HEK293 (cell line): ENCODE measurements at regions not wholly inside any gene's neighbourhood (a gene's known extent, or its start where the extent isn't known, plus 50 kb on each side); places are given as distances from the start of the nearest gene placed in this dataset.
A peak's percentile ranks its signal among the peaks of the same experiment; 100 is the strongest.

Source experiments
- CTCF ChIA-PET: fragments of 350-600 bp; formaldehyde crosslinking; extraction: SDS; loops from one replicate; lab custom pipeline; 2021; ENCODE audit warnings: antibody characterized with exemption; lab: Yijun Ruan, JAX
- POLR2A ChIA-PET: fragments of 300-600 bp; formaldehyde crosslinking; extraction: SDS; loops from one replicate; lab custom pipeline; 2020; ENCODE audit warnings: antibody characterized with exemption, inconsistent platforms; lab: Yijun Ruan, JAX
- H3K27ac ChIP-seq: fragments of 200-500 bp; sonication (Bioruptor generic); 2 replicates; pipeline ENCODE4 v1.5.1; 2014; ENCODE audit warnings: low read depth, low read length, control low read depth, inconsistent platforms; ENCODE audit errors: extremely low read depth
- H3K36me3 ChIP-seq, 2 experiments: fragments of 200-500 bp in 1 of 2; sonication (Bioruptor generic) in 1 of 2; 1 replicate in 1 of 2; 2 replicates in 1 of 2; pipeline ENCODE4 v1.5.1; 2014 to 2017; ENCODE audit warnings: inconsistent platforms in 2 of 2, low read length in 2 of 2; ENCODE audit not compliant: control insufficient read depth in 2 of 2, insufficient read depth in 1 of 2
- H3K4me1 ChIP-seq: fragments of 200-500 bp; sonication (Bioruptor generic); 2 replicates; pipeline ENCODE4 v1.5.1; 2014; ENCODE audit warnings: mild to moderate bottlenecking, low read length, inconsistent platforms; ENCODE audit not compliant: control insufficient read depth, insufficient read depth
- H3K4me3 ChIP-seq: 2 replicates; pipeline ENCODE4 v1.5.1; 2011; ENCODE audit warnings: low read depth, mild to moderate bottlenecking, control low read depth, low read length, moderate library complexity
- H3K9me3 ChIP-seq: fragments of 200-500 bp; sonication (Bioruptor generic); 2 replicates; pipeline ENCODE4 v1.5.1; 2014; ENCODE audit warnings: low read depth, low read length, inconsistent platforms; ENCODE audit not compliant: control insufficient read depth, insufficient read depth
- CTCF ChIP-seq: fragments of 450-650 bp; formaldehyde crosslinking; IDR thresholded peaks from 2 replicates; pipeline ENCODE4 v1.5.1; 2016; ENCODE audit warnings: missing biosample characterization, missing genetic modification characterization
- HIC1 ChIP-seq: fragments of 450-650 bp; formaldehyde crosslinking; IDR thresholded peaks from 2 replicates; pipeline ENCODE4 v1.5.1; 2016; ENCODE audit warnings: missing biosample characterization, missing genetic modification characterization
- ZFHX2 ChIP-seq: fragments of 450-650 bp; formaldehyde crosslinking; conservative IDR thresholded peaks from 2 replicates; pipeline ENCODE4 v1.5.1; 2016; ENCODE audit warnings: missing biosample characterization, missing genetic modification characterization
- ZNF2 ChIP-seq: fragments of 450-650 bp; formaldehyde crosslinking; IDR thresholded peaks from 2 replicates; pipeline ENCODE4 v1.5.1; 2016; ENCODE audit warnings: missing biosample characterization, missing genetic modification characterization
- ZNF221 ChIP-seq: fragments of 450-650 bp; formaldehyde crosslinking; IDR thresholded peaks from 2 replicates; pipeline ENCODE4 v1.5.1; 2017; ENCODE audit warnings: missing biosample characterization, missing genetic modification characterization, borderline replicate concordance
- ZNF280C ChIP-seq: fragments of 450-650 bp; formaldehyde crosslinking; IDR thresholded peaks from 2 replicates; pipeline ENCODE4 v1.5.1; 2016; ENCODE audit warnings: missing biosample characterization, missing genetic modification characterization
- ZNF324 ChIP-seq: fragments of 450-650 bp; formaldehyde crosslinking; IDR thresholded peaks from 2 replicates; pipeline ENCODE4 v1.5.1; 2016; ENCODE audit warnings: missing biosample characterization, missing genetic modification characterization
- ZNF362 ChIP-seq: fragments of 450-650 bp; formaldehyde crosslinking; IDR thresholded peaks from 2 replicates; pipeline ENCODE4 v1.5.1; 2016; ENCODE audit warnings: missing biosample characterization, missing genetic modification characterization
- ZNF391 ChIP-seq: fragments of 450-650 bp; formaldehyde crosslinking; IDR thresholded peaks from 2 replicates; pipeline ENCODE4 v1.5.1; 2016; ENCODE audit warnings: low read depth, missing biosample characterization, missing genetic modification characterization, borderline replicate concordance
- ZNF398 ChIP-seq: fragments of 450-650 bp; formaldehyde crosslinking; IDR thresholded peaks from 2 replicates; pipeline ENCODE4 v1.5.1; 2017; ENCODE audit warnings: missing biosample characterization, missing genetic modification characterization
- ZNF416 ChIP-seq: fragments of 450-650 bp; formaldehyde crosslinking; IDR thresholded peaks from 2 replicates; pipeline ENCODE4 v1.5.1; 2016; ENCODE audit warnings: missing biosample characterization, missing genetic modification characterization
- ZNF600 ChIP-seq: fragments of 450-650 bp; formaldehyde crosslinking; IDR thresholded peaks from 2 replicates; pipeline ENCODE4 v1.5.1; 2016; ENCODE audit warnings: missing biosample characterization, missing genetic modification characterization
- ZNF621 ChIP-seq: fragments of 450-650 bp; formaldehyde crosslinking; IDR thresholded peaks from 2 replicates; pipeline ENCODE4 v1.5.1; 2017; ENCODE audit warnings: missing biosample characterization, missing genetic modification characterization
- ZNF623 ChIP-seq: fragments of 450-650 bp; formaldehyde crosslinking; IDR thresholded peaks from 2 replicates; pipeline ENCODE4 v1.5.1; 2016; ENCODE audit warnings: missing biosample characterization, missing genetic modification characterization
- ZNF701 ChIP-seq: fragments of 450-650 bp; formaldehyde crosslinking; IDR thresholded peaks from 2 replicates; pipeline ENCODE4 v1.5.1; 2016; ENCODE audit warnings: missing biosample characterization, missing genetic modification characterization
- ZNF776 ChIP-seq: fragments of 450-650 bp; formaldehyde crosslinking; IDR thresholded peaks from 2 replicates; pipeline ENCODE4 v1.5.0; 2017; ENCODE audit warnings: missing biosample characterization, missing genetic modification characterization, borderline replicate concordance
- ZNF843 ChIP-seq: fragments of 450-650 bp; formaldehyde crosslinking; IDR thresholded peaks from 2 replicates; pipeline ENCODE4 v1.5.1; 2016; ENCODE audit warnings: missing biosample characterization, missing genetic modification characterization
- ZSCAN18 ChIP-seq: fragments of 450-650 bp; formaldehyde crosslinking; IDR thresholded peaks from 2 replicates; pipeline ENCODE4 v1.5.1; 2016; ENCODE audit warnings: missing biosample characterization, missing genetic modification characterization

GRCh38 chr5:10867389-10868303, 106.6 kb upstream of the DAP start:
- H3K4me1 ChIP-seq: no peaks in the 10 kb centered on the region
- H3K9me3 ChIP-seq: no peaks in the 10 kb centered on the region
- POLR2A ChIA-PET: no interaction called here

GRCh38 chr5:10866913-10867312, 105.9 kb upstream of the DAP start:
- H3K4me3 ChIP-seq: no peak overlapping the region
- H3K36me3 ChIP-seq: no peaks in the 10 kb centered on the region
- no peaks in the 10 kb centered on the region for H3K9me3 ChIP-seq
- no peak overlapping the region for H3K27ac ChIP-seq
- POLR2A ChIA-PET: no interaction called here
- TF ChIP-seq ZNF600 (tag by site-specific recombination) (no peak), ZNF221 (tag by site-specific recombination) (no peak), ZNF398 (tag by site-specific recombination) (no peak), ZNF843 (no peak)
- CTCF ChIA-PET: interaction anchor here (1.2 to 4.4 kb wide), 2 partner anchors 10 to 412 kb away, joined by 3 to 37 read pairs; no protein-coding TSS in a partner anchor
- H3K4me1 ChIP-seq: no peaks in the 10 kb centered on the region

More at GRCh38 chr5:10867389-10868303, 106.6 kb upstream of the DAP start:
- CTCF ChIA-PET: interaction anchor here (1.2 to 4.4 kb wide), 2 partner anchors 11 to 412 kb away, joined by 3 to 37 read pairs; no protein-coding TSS in a partner anchor
- H3K36me3 ChIP-seq: no peaks in the 10 kb centered on the region
- TF ChIP-seq HIC1 (tag by site-specific recombination): no peak
- TF ChIP-seq ZNF416 (tag by site-specific recombination): no peak
- no peak for TF ChIP-seq ZNF776
- no peak for TF ChIP-seq ZSCAN18 (tag by site-specific recombination)
- no peak for TF ChIP-seq ZNF623 (tag by site-specific recombination)
- TF ChIP-seq ZNF701 (tag by site-specific recombination): no peak
- H3K27ac ChIP-seq: no peak overlapping the region
- H3K4me3 ChIP-seq: no peak overlapping the region

GRCh38 chr5:10863763-10864383, 102.8 kb upstream of the DAP start:
- no peaks in the 10 kb centered on the region for H3K9me3 ChIP-seq
- H3K27ac ChIP-seq: no peak overlapping the region
- H3K4me1 ChIP-seq: no peaks in the 10 kb centered on the region
- H3K36me3 ChIP-seq: no peaks in the 10 kb centered on the region
- ChIA-PET CTCF (interaction anchor here (0.6 to 2.0 kb wide), 20 partner anchors 8 to 237 kb away, joined by 3 to 11 read pairs (median 4); no protein-coding TSS in a partner anchor), POLR2A (no interaction called here)
- no peak overlapping the region for H3K4me3 ChIP-seq
- TF ChIP-seq ZNF280C (tag by site-specific recombination) (no peak), ZNF362 (tag by site-specific recombination) (peak; percentile 76; the same call in 1 of the 2 replicates), CTCF (tag by site-specific recombination) (peak; percentile 47; the same call in 1 of the 2 replicates), ZNF2 (peak; percentile 71; the same call in 1 of the 2 replicates), ZNF324 (tag by site-specific recombination) (no peak), ZFHX2 (tag by site-specific recombination) (no peak), ZNF391 (tag by site-specific recombination) (no peak), ZNF621 (tag by site-specific recombination) (no peak)
